Endothelial cell of umbilical vein (primary cell): ENCODE measurements at regions not wholly inside any gene's neighbourhood (a gene's known extent, or its start where the extent isn't known, plus 50 kb on each side); places are given as distances from the start of the nearest gene placed in this dataset.

Experiments used
- BruUV-seq: library from RNA; stranded (reverse); fragments of 400-500 nt; replicated peaks from 2 replicates; lab custom pipeline; 2021; lab: Mats Ljungman, UMichigan
- CTCF ChIA-PET: fragments of 300-600, 350-600 bp; sonication (Branson Sonifier 250); formaldehyde crosslinking; loops from one replicate; lab custom pipeline; 2021; ENCODE audit warnings: antibody characterized with exemption, inconsistent platforms; lab: Charles Lee
- POLR2A ChIA-PET: fragments of 300-600, 350-600 bp; sonication (Branson Sonifier 250); formaldehyde crosslinking; loops from one replicate; lab custom pipeline; 2021; ENCODE audit warnings: antibody characterized with exemption, inconsistent platforms; lab: Charles Lee
- DNase-seq: peaks from one replicate; pipeline ENCODE4 v3.0.0-alpha.2; 2011; ENCODE audit warnings: low read depth, low spot score
- FAIRE-seq: peaks from 2 replicates; lab custom pipeline; 2011; peaks lifted over from hg19 to GRCh38; lab: Jason Lieb, UNC
- H2AFZ ChIP-seq: 2 replicates; pipeline ENCODE4 v1.6.0; 2012; ENCODE audit warnings: low read depth, low read length, control low read depth, inconsistent platforms
- H3K27ac ChIP-seq: 2 replicates; pipeline ENCODE4 v1.5.1; 2011; ENCODE audit warnings: low read depth, mild to moderate bottlenecking, control low read depth, low read length, moderate library complexity; ENCODE audit not compliant: insufficient read depth
- H3K27me3 ChIP-seq, 2 experiments: 2 replicates each; pipeline versions ENCODE4 v1.6.0 to v1.6.1; 2011; ENCODE audit warnings: low read length in 2 of 2, mixed read lengths in 1 of 2; ENCODE audit not compliant: control insufficient read depth in 2 of 2, insufficient read depth in 2 of 2
- H3K36me3 ChIP-seq, 2 experiments: 2 replicates in 1 of 2; 3 replicates in 1 of 2; pipeline ENCODE4 v1.5.1; 2011; ENCODE audit warnings: low read length in 2 of 2, mild to moderate bottlenecking in 1 of 2, moderate library complexity in 1 of 2; ENCODE audit not compliant: control insufficient read depth in 2 of 2, insufficient read depth in 2 of 2; ENCODE audit errors: extremely low read depth in 1 of 2
- H3K4me1 ChIP-seq: 3 replicates; pipeline ENCODE4 v1.5.1; 2011; ENCODE audit warnings: mild to moderate bottlenecking, low read length; ENCODE audit not compliant: control insufficient read depth, insufficient read depth; ENCODE audit errors: extremely low read depth
- H3K4me2 ChIP-seq: 2 replicates; pipeline ENCODE4 v1.6.1; 2011; ENCODE audit warnings: low read length, control low read depth, mixed read lengths; ENCODE audit not compliant: insufficient read depth
- H3K4me3 ChIP-seq, 3 experiments: fragments of 200-600 bp in 1 of 3; sonication (generic), shearing (Covaris generic) in 1 of 3; replicated peaks in 1 of 3; 2 replicates each; pipeline ENCODE4 v1.5.1; 2011 to 2016; ENCODE audit warnings: control low read depth in 3 of 3, low read length in 3 of 3, mild to moderate bottlenecking in 2 of 3, inconsistent platforms in 1 of 3, low read depth in 1 of 3, moderate library complexity in 1 of 3; ENCODE audit not compliant: insufficient read depth in 1 of 3
- H3K79me2 ChIP-seq: 2 replicates; pipeline ENCODE4 v1.6.0; 2012; ENCODE audit warnings: low read length, inconsistent platforms; ENCODE audit not compliant: control insufficient read depth, insufficient read depth
- H3K9ac ChIP-seq: replicated peaks from 2 replicates; pipeline ENCODE3; 2011; ENCODE audit warnings: low read length, control low read depth; ENCODE audit not compliant: insufficient read depth; ENCODE audit errors: extremely low read depth
- H3K9me1 ChIP-seq: replicated peaks from 3 replicates; pipeline ENCODE4 v1.6.0; 2011; ENCODE audit warnings: mild to moderate bottlenecking, low read length; ENCODE audit not compliant: control insufficient read depth, insufficient read depth; ENCODE audit errors: extremely low read depth
- H3K9me3 ChIP-seq: replicated peaks from 2 replicates; pipeline ENCODE4 v1.5.1; 2012; ENCODE audit warnings: low read length, inconsistent platforms; ENCODE audit not compliant: control insufficient read depth, insufficient read depth
- H4K20me1 ChIP-seq: replicated peaks from 2 replicates; pipeline ENCODE3; 2011; ENCODE audit warnings: mild to moderate bottlenecking, low read length; ENCODE audit not compliant: control insufficient read depth, insufficient read depth; ENCODE audit errors: extremely low read depth
- CTCF ChIP-seq, 2 donors: IDR thresholded peaks; 1 replicate in 1 of 2; 2 replicates in 1 of 2; pipeline ENCODE4 v1.5.1; 2011; ENCODE audit warnings: low read length in 2 of 2, mild to moderate bottlenecking in 2 of 2, moderate library complexity in 2 of 2, control low read depth in 1 of 2, inconsistent platforms in 1 of 2, low read depth in 1 of 2; ENCODE audit not compliant: insufficient read depth in 1 of 2; ENCODE audit errors: extremely low read depth in 1 of 2
- EZH2 ChIP-seq: IDR thresholded peaks from 2 replicates; pipeline ENCODE4 v1.6.1; 2012; ENCODE audit warnings: borderline replicate concordance, low read depth, mild to moderate bottlenecking, moderate library complexity, low read length, inconsistent platforms; ENCODE audit not compliant: severe bottlenecking
- FOS ChIP-seq: IDR thresholded peaks from 2 replicates; pipeline ENCODE4 v1.6.1; 2011; ENCODE audit warnings: mild to moderate bottlenecking, low read length, moderate library complexity, borderline replicate concordance; ENCODE audit not compliant: insufficient read depth
- GATA2 ChIP-seq: IDR thresholded peaks from 2 replicates; pipeline ENCODE4 v1.7.0; 2011; ENCODE audit warnings: low read depth, mild to moderate bottlenecking, moderate library complexity, mixed read lengths, low read length; ENCODE audit not compliant: insufficient read length, insufficient read depth
- JUN ChIP-seq: IDR thresholded peaks from 2 replicates; pipeline ENCODE4 v1.6.1; 2011; ENCODE audit warnings: borderline replicate concordance, low read depth; ENCODE audit not compliant: insufficient read length, insufficient read depth
- MAX ChIP-seq: IDR thresholded peaks from 2 replicates; pipeline ENCODE4 v1.6.1; 2011; ENCODE audit not compliant: insufficient read depth, insufficient read length
- MYC ChIP-seq: IDR thresholded peaks from one replicate; pipeline ENCODE4 v1.6.1; 2011; ENCODE audit warnings: mild to moderate bottlenecking, low read depth, low read length
- POLR2A ChIP-seq: IDR thresholded peaks from 2 replicates; pipeline ENCODE4 v1.6.1; 2012; ENCODE audit warnings: low read depth, mild to moderate bottlenecking, control low read depth, low read length
- POLR2AphosphoS5 ChIP-seq: IDR thresholded peaks from 2 replicates; pipeline ENCODE4 v1.6.1; 2012; ENCODE audit warnings: low read depth, mild to moderate bottlenecking, control low read depth, low read length, moderate library complexity; ENCODE audit not compliant: insufficient read depth
- dilution Hi-C: fragments of 300-500 bp; cut with MboI; formaldehyde crosslinking; loops from one replicate; pipeline ENCODE4 v1.15.0; 2019; ENCODE audit warnings: low sequenced_read_pairs; ENCODE audit not compliant: extremely low pct_ligation_motif_present
- intact Hi-C: fragments of 100-400 bp; cut with micrococcal nuclease; formaldehyde crosslinking; loops from one replicate; pipeline ENCODE4 v1.10.0; 2022

GRCh38 chr11:15665368-15665871, 550.7 kb downstream of the INSC start:
- Histone ChIP-seq H3K4me1 (peaks cover 14% of the 10 kb centered on the region), H3K9me1 (no peaks in the 10 kb centered on the region), H3K27ac (no peak overlapping the region), H3K4me3 (no peak overlapping the region), H3K4me2 (no peak overlapping the region), H3K79me2 (no peaks in the 10 kb centered on the region), H2AFZ (no peak overlapping the region), H3K36me3 (no peaks in the 10 kb centered on the region), H3K27me3 (no peaks in the 10 kb centered on the region), H3K9me3 (no peaks in the 10 kb centered on the region), H3K9ac (no peak overlapping the region), H4K20me1 (no peaks in the 10 kb centered on the region)
- TF ChIP-seq FOS (no peak), POLR2AphosphoS5 (peak; percentile 34), CTCF (IDR thresholded peaks at IDR 0.05; ENCODE audit: extremely low read depth in 1 of 2, insufficient read depth in 1 of 2, low read depth in 1 of 2, low read length in 2 of 2) (no peak), JUN (peak; percentile 51), MYC (no peak), POLR2A (no peak), MAX (no peak), EZH2 (no peak), GATA2 (peak; percentile 74)
- FAIRE-seq (no peak), DNase-seq (no peak)
- no TSS peak for BruUV-seq
- dilution Hi-C loops (no loop called here), intact Hi-C loops (no loop called here)
- CTCF ChIA-PET: interaction anchor here (1.4 kb wide), 1 partner anchor 941 kb away, joined by 4 read pairs; no protein-coding TSS in a partner anchor
- POLR2A ChIA-PET: no interaction called here
